Endodermal cell (in vitro differentiated cells): ENCODE measurements at regions not wholly inside any gene's neighbourhood (a gene's known extent, or its start where the extent isn't known, plus 50 kb on each side); places are given as distances from the start of the nearest gene placed in this dataset.
A peak's percentile ranks its signal among the peaks of the same experiment; 100 is the strongest.
"Not testable (repeated sequence)": the region's sequence is repeated elsewhere in the genome, so short reads cannot be mapped to it uniquely, and the experiment has no call there.

Experiments used
- DNase-seq: peaks from one replicate; pipeline ENCODE4 v3.0.0-alpha.2; 2017
- H3K27ac ChIP-seq: 2 replicates; pipeline ENCODE4 v1.5.1; 2013; ENCODE audit warnings: mild to moderate bottlenecking, low read depth, low read length, moderate library complexity
- H3K27me3 ChIP-seq: 2 replicates; pipeline ENCODE4 v1.6.1; 2013; ENCODE audit warnings: mild to moderate bottlenecking, low read length, moderate library complexity; ENCODE audit not compliant: insufficient read depth, control insufficient read depth, poor library complexity, severe bottlenecking
- H3K36me3 ChIP-seq: 2 replicates; pipeline ENCODE4 v1.7.0; 2013; ENCODE audit warnings: mild to moderate bottlenecking, low read length, moderate library complexity; ENCODE audit not compliant: control insufficient read depth, insufficient read depth
- H3K4me1 ChIP-seq: one replicate; pipeline ENCODE4 v1.7.0; 2013; ENCODE audit warnings: low read length; ENCODE audit not compliant: control insufficient read depth, insufficient read depth
- H3K4me3 ChIP-seq: 2 replicates; pipeline ENCODE4 v1.5.1; 2013; ENCODE audit warnings: mild to moderate bottlenecking, low read length, moderate library complexity
- H3K9ac ChIP-seq: 2 replicates; pipeline ENCODE4 v1.6.1; 2013; ENCODE audit warnings: mild to moderate bottlenecking, low read length, moderate library complexity; ENCODE audit not compliant: poor library complexity, severe bottlenecking; ENCODE audit errors: extremely low read depth
- H3K9me3 ChIP-seq: 2 replicates; pipeline ENCODE4 v1.6.1; 2013; ENCODE audit warnings: mild to moderate bottlenecking, low read length, moderate library complexity; ENCODE audit not compliant: control insufficient read depth
- H3K27ac Mint-ChIP-seq: 2 replicates; pipeline ENCODE4 v1.8.0; 2020; ENCODE audit warnings: mixed read lengths
- H3K27me3 Mint-ChIP-seq: 2 replicates; pipeline ENCODE4 v1.8.0; 2021; ENCODE audit warnings: mild to moderate bottlenecking, mixed read lengths; ENCODE audit not compliant: insufficient read depth
- H3K36me3 Mint-ChIP-seq: 2 replicates; pipeline ENCODE4 v1.8.0; 2020; ENCODE audit warnings: low read depth, mixed read lengths
- H3K4me1 Mint-ChIP-seq: 2 replicates; pipeline ENCODE4 v1.8.0; 2020; ENCODE audit warnings: mixed read lengths
- H3K4me3 Mint-ChIP-seq: 2 replicates; pipeline ENCODE4 v1.8.0; 2020; ENCODE audit warnings: mild to moderate bottlenecking, moderate library complexity, mixed read lengths
- H3K9me3 Mint-ChIP-seq: 2 replicates; pipeline ENCODE4 v1.8.0; 2020; ENCODE audit warnings: mild to moderate bottlenecking, mixed read lengths
- CTCF ChIP-seq: fragments of 200-600 bp; sonication (generic); conservative IDR thresholded peaks from 2 replicates; pipeline ENCODE4 v1.5.0; 2021; ENCODE audit warnings: antibody characterized with exemption, mild to moderate bottlenecking
- WGBS, 2 experiments: methylation state at CpG; one replicate each; pipeline versions ENCODE4 v1.1.5 to v1.1.7; 2013; ENCODE audit warnings: missing lambda C conversion rate in 2 of 2, mixed read lengths in 1 of 2; ENCODE audit not compliant: insufficient coverage in 1 of 2, insufficient read length in 1 of 2; 5-methylcytosine and 5-hydroxymethylcytosine counted together

DNA sequence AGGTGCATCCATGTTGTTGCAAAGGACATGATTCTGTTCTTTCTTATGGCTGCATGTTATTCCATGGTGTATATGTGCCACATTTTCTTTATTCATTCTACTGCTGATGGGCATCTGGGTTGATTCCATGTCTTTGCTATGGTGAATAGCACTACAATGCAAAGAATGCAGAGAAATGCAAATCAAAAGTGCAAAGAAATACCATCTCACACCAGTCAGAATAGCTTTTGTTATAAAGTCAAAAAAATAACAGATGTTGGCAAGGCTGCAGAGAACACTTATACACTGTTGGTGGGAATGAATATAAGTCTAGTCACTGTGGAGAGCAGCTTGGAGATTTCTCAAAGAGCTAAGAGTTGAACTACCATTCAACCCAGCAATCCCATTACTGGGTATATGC is 99.2 kb downstream of the DHRS2 start:
- no peak overlapping the region for H3K27ac Mint-ChIP-seq
- Histone ChIP-seq H3K9ac (no peak overlapping the region), H3K36me3 (no peaks in the 10 kb centered on the region), H3K27me3 (no peaks in the 10 kb centered on the region), H3K9me3 (peaks cover 7% of the 10 kb centered on the region), H3K4me3 (no peak overlapping the region), H3K4me1 (no peaks in the 10 kb centered on the region), H3K27ac (no peak overlapping the region)
- no peak for TF ChIP-seq CTCF
- H3K9me3 Mint-ChIP-seq = peaks cover 63% of the 10 kb centered on the region
- H3K27me3 Mint-ChIP-seq = no peaks in the 10 kb centered on the region
- no peak for DNase-seq
- no peaks in the 10 kb centered on the region for H3K36me3 Mint-ChIP-seq
- no peaks in the 10 kb centered on the region for H3K4me1 Mint-ChIP-seq
- H3K4me3 Mint-ChIP-seq = no peak overlapping the region

GRCh38 chr14:23744368-23744767 is 108.2 kb downstream of the DHRS2 start:
- not testable (repeated sequence) for H3K27ac ChIP-seq, H3K4me3 Mint-ChIP-seq, H3K27ac Mint-ChIP-seq, H3K9ac ChIP-seq, H3K36me3 Mint-ChIP-seq, H3K4me1 Mint-ChIP-seq, H3K4me3 ChIP-seq, H3K27me3 Mint-ChIP-seq, H3K9me3 ChIP-seq, H3K27me3 ChIP-seq, H3K36me3 ChIP-seq, H3K4me1 ChIP-seq
- DNase-seq = peak; percentile 63
- peaks cover 90% of the 10 kb centered on the region for H3K9me3 Mint-ChIP-seq
- 46 to 61% methylated on average over 4 to 6 of the region's 6 CpGs for WGBS, 2 experiments

- no peaks in the 10 kb centered on the region for H3K27me3 Mint-ChIP-seq
- WGBS, 2 experiments = 76 to 82% methylated on average over 4 of the region's 4 CpGs
- no peak overlapping the region for H3K27ac Mint-ChIP-seq
These were observed 114.2 kb downstream of the DHRS2 start for GRCh38 chr14:23750357-23750756.

More at GRCh38 chr14:23750357-23750756, 114.2 kb downstream of the DHRS2 start:
- Mint-ChIP-seq H3K9me3 (peaks cover 70% of the 10 kb centered on the region), H3K4me1 (no peaks in the 10 kb centered on the region), H3K4me3 (no peak overlapping the region), H3K36me3 (no peaks in the 10 kb centered on the region)
- H3K36me3 ChIP-seq = no peaks in the 10 kb centered on the region
- H3K27ac ChIP-seq = no peak overlapping the region
- H3K9ac ChIP-seq = no peak overlapping the region
- no peaks in the 10 kb centered on the region for H3K27me3 ChIP-seq
- peaks cover 6% of the 10 kb centered on the region for H3K9me3 ChIP-seq
- no peak for DNase-seq
- TF ChIP-seq CTCF = no peak
- H3K4me1 ChIP-seq = no peaks in the 10 kb centered on the region
- H3K4me3 ChIP-seq = no peak overlapping the region
